ENCODE measurements at regions not wholly inside any gene's neighbourhood (a gene's known extent, or its start where the extent isn't known, plus 50 kb on each side); places are given as distances from the start of the nearest gene placed in this dataset.

DNA sequence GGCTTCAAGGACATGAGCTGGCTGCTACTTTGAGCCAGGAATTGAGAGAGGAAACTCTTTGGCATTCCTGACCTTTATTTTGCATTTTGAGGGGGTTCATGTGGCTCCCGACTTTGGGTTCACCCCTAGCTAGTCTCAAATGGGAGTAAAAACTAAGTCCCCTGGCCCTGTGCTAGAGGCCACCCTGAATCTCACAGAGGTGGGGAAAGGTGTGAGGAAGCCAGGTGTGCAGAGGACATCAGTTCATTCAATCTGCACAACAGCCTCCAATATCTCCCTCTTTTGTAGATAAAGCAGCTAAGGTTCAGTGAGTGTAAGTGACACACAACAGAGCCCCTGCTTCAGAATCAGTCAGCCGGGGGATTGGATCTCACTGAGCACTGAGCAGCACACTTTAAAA is 325.7 kb downstream of the DCDC2C start:
- 60% methylated on average over 2 of the region's 2 CpGs for WGBS

DNA sequence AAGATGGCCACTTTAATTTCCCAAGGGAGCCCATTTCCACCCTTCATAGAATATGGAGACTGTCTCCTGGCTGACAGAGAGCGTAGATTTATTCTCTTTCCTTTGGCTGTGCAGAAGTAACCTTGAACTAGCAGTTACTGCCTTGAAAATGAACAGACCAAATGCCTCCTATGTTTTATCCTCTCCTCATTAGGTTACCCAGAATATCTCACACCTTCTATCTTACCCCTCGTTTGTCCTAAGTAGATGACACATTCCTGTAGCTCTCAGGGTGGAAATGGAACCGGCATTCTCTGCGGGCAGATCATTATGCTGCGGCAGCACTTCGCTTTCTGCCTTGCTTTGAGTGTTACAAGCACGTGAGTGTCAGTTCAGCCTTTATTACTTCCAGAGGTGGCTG is 336.5 kb downstream of the DCDC2C start:
- Histone ChIP-seq H3K4me1 (no peaks in the 10 kb centered on the region), H3K4me3 (no peak overlapping the region), H3K36me3 (no peaks in the 10 kb centered on the region), H3K9me3 (no peaks in the 10 kb centered on the region), H3K27ac (replicated peaks in 1 of 4) (no peak overlapping the region), H3K27me3 (no peaks in the 10 kb centered on the region)
- DNase-seq (ENCODE audit: extremely low spot score), result peak; percentile 77
- intact Hi-C loops (cut with DNase I), result no loop called here
- no peak for TF ChIP-seq POLR2A (IDR thresholded peaks at IDR 0.05; ENCODE audit: low read depth)
- 59% methylated on average over 7 of the region's 7 CpGs for WGBS

More for the DNA sequence above, 325.7 kb downstream of the DCDC2C start:
- no peak overlapping the region for H3K4me3 ChIP-seq
- DNase-seq (ENCODE audit: extremely low spot score), result peak; percentile 91
- H3K36me3 ChIP-seq, result no peaks in the 10 kb centered on the region
- no peaks in the 10 kb centered on the region for H3K27me3 ChIP-seq
- TF ChIP-seq EP300 (IDR thresholded peaks at IDR 0.05) (no peak), POLR2A (IDR thresholded peaks at IDR 0.05; ENCODE audit: low read depth) (no peak), POLR2AphosphoS5 (IDR thresholded peaks at IDR 0.05) (no peak)
- TF ChIP-seq, protein P1, sequence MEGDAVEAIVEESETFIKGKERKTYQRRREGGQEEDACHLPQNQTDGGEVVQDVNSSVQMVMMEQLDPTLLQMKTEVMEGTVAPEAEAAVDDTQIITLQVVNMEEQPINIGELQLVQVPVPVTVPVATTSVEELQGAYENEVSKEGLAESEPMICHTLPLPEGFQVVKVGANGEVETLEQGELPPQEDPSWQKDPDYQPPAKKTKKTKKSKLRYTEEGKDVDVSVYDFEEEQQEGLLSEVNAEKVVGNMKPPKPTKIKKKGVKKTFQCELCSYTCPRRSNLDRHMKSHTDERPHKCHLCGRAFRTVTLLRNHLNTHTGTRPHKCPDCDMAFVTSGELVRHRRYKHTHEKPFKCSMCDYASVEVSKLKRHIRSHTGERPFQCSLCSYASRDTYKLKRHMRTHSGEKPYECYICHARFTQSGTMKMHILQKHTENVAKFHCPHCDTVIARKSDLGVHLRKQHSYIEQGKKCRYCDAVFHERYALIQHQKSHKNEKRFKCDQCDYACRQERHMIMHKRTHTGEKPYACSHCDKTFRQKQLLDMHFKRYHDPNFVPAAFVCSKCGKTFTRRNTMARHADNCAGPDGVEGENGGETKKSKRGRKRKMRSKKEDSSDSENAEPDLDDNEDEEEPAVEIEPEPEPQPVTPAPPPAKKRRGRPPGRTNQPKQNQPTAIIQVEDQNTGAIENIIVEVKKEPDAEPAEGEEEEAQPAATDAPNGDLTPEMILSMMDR (IDR thresholded peaks at IDR 0.05), result no peak
- H3K27ac ChIP-seq (replicated peaks in 1 of 4), result no peak overlapping the region
- intact Hi-C loops (cut with DNase I), result no loop called here
- no peaks in the 10 kb centered on the region for H3K4me1 ChIP-seq
- H3K9me3 ChIP-seq, result no peaks in the 10 kb centered on the region

GRCh38 chr2:4047961-4048891 is 344.9 kb downstream of the DCDC2C start:
- Histone ChIP-seq H3K27ac (replicated peaks in 1 of 4) (no peak overlapping the region), H3K4me3 (no peak overlapping the region), H3K4me1 (no peaks in the 10 kb centered on the region), H3K36me3 (no peaks in the 10 kb centered on the region), H3K27me3 (no peaks in the 10 kb centered on the region), H3K9me3 (no peaks in the 10 kb centered on the region)
- intact Hi-C loops (cut with DNase I), result no loop called here
- no peak for TF ChIP-seq POLR2A (IDR thresholded peaks at IDR 0.05; ENCODE audit: low read depth)
- TF ChIP-seq EP300 (IDR thresholded peaks at IDR 0.05), result no peak
- TF ChIP-seq, protein P1 (IDR thresholded peaks at IDR 0.05), result no peak
- no peak for TF ChIP-seq POLR2AphosphoS5 (IDR thresholded peaks at IDR 0.05)
- DNase-seq (ENCODE audit: extremely low spot score), result peak; percentile 57
- 67% methylated on average over 9 of the region's 9 CpGs for WGBS

DNA sequence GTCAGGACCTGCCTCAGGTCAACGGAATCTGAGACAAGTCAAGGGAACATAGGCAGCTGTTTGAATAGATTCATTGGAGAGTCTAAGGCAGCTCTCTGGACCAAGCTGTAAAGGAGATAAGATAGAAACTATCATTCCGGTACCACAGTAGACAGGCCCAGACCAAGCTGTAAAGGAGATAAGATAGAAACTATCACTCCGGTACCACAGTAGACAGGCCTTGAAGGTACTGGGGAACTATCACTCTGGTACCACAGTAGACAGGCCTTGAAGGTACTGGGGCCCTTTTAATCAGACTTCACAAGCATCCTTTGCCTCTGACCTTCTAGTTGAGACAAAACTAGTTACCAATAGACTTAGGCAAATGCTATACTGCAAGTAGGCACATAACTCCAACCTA is 346.1 kb downstream of the DCDC2C start:
- peak; percentile 45 for DNase-seq (ENCODE audit: extremely low spot score)
- Histone ChIP-seq H3K4me3 (no peak overlapping the region), H3K9me3 (no peaks in the 10 kb centered on the region), H3K27me3 (peaks cover 0 to under 1% (median 0%) of the 10 kb centered on the region in 4 donors), H3K4me1 (no peaks in the 10 kb centered on the region), H3K27ac (replicated peaks in 1 of 4) (no peak overlapping the region), H3K36me3 (no peaks in the 10 kb centered on the region)
- intact Hi-C loops (cut with DNase I), result no loop called here
- WGBS, result 86% methylated on average over 2 of the region's 3 CpGs
- TF ChIP-seq POLR2A (IDR thresholded peaks at IDR 0.05; ENCODE audit: low read depth) (no peak), POLR2AphosphoS5 (IDR thresholded peaks at IDR 0.05) (no peak), EP300 (IDR thresholded peaks at IDR 0.05) (no peak)
- TF ChIP-seq, protein P1 (IDR thresholded peaks at IDR 0.05), result no peak

GRCh38 chr2:4053769-4054493 is 350.6 kb downstream of the DCDC2C start:
- no peaks in the 10 kb centered on the region for H3K9me3 ChIP-seq
- WGBS, result 39% methylated on average over 7 of the region's 7 CpGs
- H3K27ac ChIP-seq (replicated peaks in 1 of 4), result no peak overlapping the region
- DNase-seq (ENCODE audit: extremely low spot score), result no peak
- H3K4me1 ChIP-seq, result peaks cover 0 to 3% (median 0%) of the 10 kb centered on the region in 4 donors
- no peak overlapping the region for H3K4me3 ChIP-seq
- no peaks in the 10 kb centered on the region for H3K36me3 ChIP-seq
- intact Hi-C loops (cut with DNase I), result no loop called here
- H3K27me3 ChIP-seq, result peaks cover 0 to 8% (median 2%) of the 10 kb centered on the region in 4 donors
- TF ChIP-seq, protein P1 (IDR thresholded peaks at IDR 0.05), result no peak
- TF ChIP-seq EP300 (IDR thresholded peaks at IDR 0.05) (no peak), POLR2AphosphoS5 (IDR thresholded peaks at IDR 0.05) (no peak), POLR2A (IDR thresholded peaks at IDR 0.05; ENCODE audit: low read depth) (no peak)
